Left lobe of liver (tissue), 2 donors: ENCODE measurements at regions not wholly inside any gene's neighbourhood (a gene's known extent, or its start where the extent isn't known, plus 50 kb on each side); places are given as distances from the start of the nearest gene placed in this dataset.
"Not testable (repeated sequence)": the region's sequence is repeated elsewhere in the genome, so short reads cannot be mapped to it uniquely, and the experiment has no call there.

Experiments used
- ATAC-seq: fragments of 200-7000 bp; cut with Tn5 transposase; one replicate; pipeline ENCODE4 v1.9.1; 2020; ENCODE audit warnings: mild to moderate bottlenecking, moderate library complexity
- DNase-seq: peaks from one replicate; pipeline ENCODE4 v3.0.0-alpha.2; 2020; ENCODE audit warnings: low spot score
- donor health status: DM: no; HTN: no; CAD: no; lungs with moderate emphysema.
- donor health status: DM: no; HTN: yes; CAD: no.

GRCh38 chr7:108810756-108811385 lies 241.2 kb downstream of the DNAJB9 start:
- no peak for DNase-seq
- no peak for ATAC-seq

GRCh38 chr7:108813251-108814014 lies 243.8 kb downstream of the DNAJB9 start:
- ATAC-seq (no peak), DNase-seq (no peak)

GRCh38 chr7:108815815-108816214 lies 246.1 kb downstream of the DNAJB9 start:
- DNase-seq (no peak), ATAC-seq (no peak)

- DNase-seq (no peak), ATAC-seq (no peak)
Observed at GRCh38 chr7:108818742-108819141, 249.1 kb downstream of the DNAJB9 start.

GRCh38 chr7:108824840-108825580 lies 255.3 kb downstream of the DNAJB9 start:
- DNase-seq (no peak), ATAC-seq (no peak)

DNA sequence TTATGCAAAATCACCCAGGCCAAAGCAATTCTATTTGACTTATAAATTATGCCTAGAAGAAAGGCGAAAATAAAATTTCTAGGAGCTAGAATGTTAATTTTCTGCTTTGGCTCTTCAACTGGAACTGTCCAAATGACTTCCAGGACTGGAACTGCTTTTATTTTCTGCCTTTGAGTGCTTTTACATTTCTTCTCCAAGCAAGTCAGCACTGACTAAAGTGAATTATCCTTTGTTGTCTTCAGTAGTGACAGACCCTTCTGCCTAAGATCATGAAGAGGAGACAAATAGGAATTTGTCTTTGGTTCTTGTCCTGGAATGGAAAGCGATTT lies 255.9 kb downstream of the DNAJB9 start:
- DNase-seq (no peak), ATAC-seq (no peak)

DNA sequence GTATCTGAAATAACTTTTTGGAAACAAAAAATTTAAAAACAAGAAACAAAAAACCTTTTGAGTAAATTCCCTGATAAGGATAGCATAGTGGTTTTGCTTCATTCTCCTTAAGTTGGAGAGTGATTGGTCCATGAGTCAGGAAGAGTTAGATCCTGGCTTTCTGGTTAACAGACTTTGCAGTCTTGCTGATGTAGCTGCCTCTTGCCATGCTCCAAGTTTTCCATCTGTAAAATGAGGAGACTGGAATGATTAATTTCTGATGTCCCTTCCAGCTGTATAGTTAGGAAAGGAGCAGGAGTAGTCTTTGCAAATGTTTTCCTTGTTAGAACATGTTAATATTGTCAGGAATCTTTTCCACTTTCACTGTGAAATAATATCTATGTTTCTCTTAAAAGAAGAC lies 266.6 kb downstream of the DNAJB9 start:
- DNase-seq: no peak
- ATAC-seq: no peak

DNA sequence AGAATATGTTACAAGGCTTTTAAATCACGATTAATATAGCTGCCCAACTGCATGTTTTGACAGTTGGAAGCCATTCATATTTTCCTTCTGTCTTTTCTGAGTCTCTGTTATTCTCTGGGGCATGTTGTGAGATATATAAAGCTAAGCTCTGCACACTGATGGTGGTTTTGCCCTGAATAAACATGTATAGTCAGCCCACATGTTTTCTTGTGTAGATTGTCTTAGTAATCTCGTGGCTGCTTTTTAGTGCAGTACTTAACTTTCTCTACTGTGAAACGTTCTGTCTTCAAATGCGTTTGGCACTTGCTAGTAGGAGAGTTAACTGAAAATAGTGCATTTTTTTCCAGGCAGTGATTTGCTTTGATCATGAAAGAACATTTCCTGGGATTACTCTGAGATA lies 268.5 kb downstream of the DNAJB9 start:
- ATAC-seq (no peak), DNase-seq (no peak)

- ATAC-seq: no peak
Observed at GRCh38 chr7:108839076-108839475, 269.4 kb downstream of the DNAJB9 start.

GRCh38 chr7:108845951-108846350 lies 276.3 kb downstream of the DNAJB9 start:
- ATAC-seq (no peak), DNase-seq (no peak)

More at GRCh38 chr7:108839076-108839475, 269.4 kb downstream of the DNAJB9 start:
- DNase-seq: no peak

DNA sequence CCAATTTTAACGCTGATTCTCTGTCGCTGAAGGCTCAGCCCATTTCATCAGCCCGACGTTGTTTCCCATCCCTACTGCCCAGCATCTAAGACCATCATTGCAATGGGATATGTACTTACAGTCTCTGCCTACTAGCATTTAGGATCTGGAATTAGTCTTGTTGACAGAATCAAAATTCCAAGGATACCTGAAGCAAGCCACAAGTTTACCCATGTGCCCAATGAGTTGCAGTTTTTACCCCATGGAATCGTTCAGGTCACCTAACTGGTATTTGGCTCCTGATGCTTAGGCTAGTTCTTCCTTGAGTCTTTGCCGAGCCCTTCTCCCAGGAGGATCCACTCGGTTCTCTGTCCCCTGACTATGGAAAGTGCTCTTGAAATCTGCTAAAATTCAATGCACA lies 276.8 kb downstream of the DNAJB9 start:
- no peak for ATAC-seq
- DNase-seq: no peak

DNA sequence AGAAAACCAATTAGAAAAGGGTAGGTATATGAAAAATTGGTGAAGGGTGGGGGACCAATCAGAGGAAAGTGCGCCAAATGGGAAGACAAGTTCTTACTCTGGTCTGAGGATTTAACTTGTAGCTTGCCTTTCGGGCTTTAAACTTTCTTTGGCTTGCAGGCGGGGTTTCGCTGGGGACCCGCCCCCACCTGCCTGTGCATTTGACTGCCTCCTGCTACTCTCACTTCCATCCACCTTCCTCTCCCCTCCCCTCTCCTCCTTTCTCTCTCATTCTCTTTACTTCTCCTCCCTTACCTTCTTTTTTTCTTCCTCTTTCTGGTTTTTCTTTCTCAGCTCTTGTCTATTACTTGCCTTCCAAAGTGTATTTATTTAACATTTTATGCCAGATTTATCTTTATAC lies 278.8 kb downstream of the DNAJB9 start:
- ATAC-seq: no peak
- no peak for DNase-seq

- ATAC-seq (no peak), DNase-seq (no peak)
Observed at GRCh38 chr7:108860615-108861014, 290.9 kb downstream of the DNAJB9 start.

- ATAC-seq (no peak), DNase-seq (no peak)
Observed at GRCh38 chr7:108861071-108861470, 291.4 kb downstream of the DNAJB9 start.

DNA sequence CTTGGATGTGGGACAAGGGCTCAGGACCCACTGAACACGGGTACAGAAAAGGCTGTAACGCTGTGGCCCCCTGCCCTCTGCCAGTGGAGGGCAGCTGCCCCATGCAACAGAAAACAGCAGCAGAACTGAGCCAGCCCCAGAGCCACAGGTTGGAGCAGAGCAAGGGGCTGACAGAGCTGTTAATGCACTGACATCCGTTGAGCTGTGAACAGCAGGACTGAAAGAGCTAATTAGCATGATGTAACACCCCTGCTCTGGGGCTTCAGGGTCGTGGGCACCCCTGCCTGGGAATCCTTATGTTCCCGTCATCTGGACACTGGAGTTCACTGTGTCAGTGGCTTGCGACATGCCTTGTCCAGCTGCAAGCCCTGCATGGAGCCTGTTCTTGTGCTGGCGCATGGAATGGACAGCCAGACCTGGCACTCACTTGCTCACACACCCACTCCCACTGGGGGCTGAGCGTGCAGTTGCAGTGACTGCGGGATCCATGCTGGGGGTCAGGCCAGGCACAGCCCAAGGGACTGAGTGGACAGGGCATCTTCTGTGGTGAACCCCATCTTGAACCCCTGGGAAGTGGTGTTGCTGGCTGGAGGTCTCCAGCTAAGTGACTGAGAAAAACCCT lies 293.7 kb downstream of the DNAJB9 start:
- no peak for ATAC-seq
- no peak for DNase-seq

GRCh38 chr7:108869070-108869469 lies 299.4 kb downstream of the DNAJB9 start:
- DNase-seq: no peak
- ATAC-seq: no peak

- DNase-seq: no peak
- no peak for ATAC-seq
Observed at GRCh38 chr7:108875139-108875538, 305.5 kb downstream of the DNAJB9 start.

GRCh38 chr7:108890862-108891261 lies 321.2 kb downstream of the DNAJB9 start:
- ATAC-seq (peak; percentile 94), DNase-seq (no peak)

DNA sequence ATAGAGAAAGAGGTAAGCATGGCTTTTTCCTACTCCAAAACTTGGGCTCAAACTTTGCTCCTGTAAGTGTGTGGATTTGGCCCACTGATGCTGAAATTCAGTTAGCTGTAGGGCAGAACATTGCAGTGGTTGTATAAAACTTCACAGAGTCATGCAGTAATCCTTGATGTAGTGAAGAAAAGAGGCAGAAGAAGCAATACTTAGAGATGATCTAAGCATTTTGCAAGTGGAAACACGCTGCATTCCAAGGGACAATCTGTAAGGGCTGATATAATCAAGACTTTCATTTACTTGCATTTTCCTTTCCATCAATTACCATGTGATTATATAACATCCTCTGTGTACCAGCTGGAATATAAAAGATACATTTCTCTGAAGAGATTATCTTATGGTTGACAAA lies 338.8 kb downstream of the DNAJB9 start:
- no peak for ATAC-seq

DNA sequence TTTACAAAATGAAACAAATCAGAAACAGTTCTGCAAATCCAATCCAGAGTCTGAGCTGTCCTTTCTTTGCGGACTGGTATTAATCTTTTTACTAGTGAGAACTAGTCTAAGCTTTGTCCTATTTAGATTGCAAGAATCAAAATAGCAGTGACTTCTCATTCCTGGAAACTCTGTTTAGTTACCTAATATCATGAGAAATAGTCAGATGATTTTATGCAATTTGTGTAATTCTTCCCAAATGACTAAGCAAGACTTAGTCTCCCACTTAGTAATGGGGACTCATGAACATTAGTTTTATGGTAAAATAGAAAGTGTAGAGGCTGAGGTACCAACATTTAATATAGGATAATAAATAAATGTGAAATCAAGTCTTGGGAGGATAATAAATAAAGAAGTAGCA lies 341.3 kb downstream of the DNAJB9 start:
- ATAC-seq: no peak
- no peak for DNase-seq

More for the DNA sequence above, 338.8 kb downstream of the DNAJB9 start:
- no peak for DNase-seq

GRCh38 chr7:108920490-108920889 lies 350.8 kb downstream of the DNAJB9 start:
- no peak for ATAC-seq
- DNase-seq: no peak

DNA sequence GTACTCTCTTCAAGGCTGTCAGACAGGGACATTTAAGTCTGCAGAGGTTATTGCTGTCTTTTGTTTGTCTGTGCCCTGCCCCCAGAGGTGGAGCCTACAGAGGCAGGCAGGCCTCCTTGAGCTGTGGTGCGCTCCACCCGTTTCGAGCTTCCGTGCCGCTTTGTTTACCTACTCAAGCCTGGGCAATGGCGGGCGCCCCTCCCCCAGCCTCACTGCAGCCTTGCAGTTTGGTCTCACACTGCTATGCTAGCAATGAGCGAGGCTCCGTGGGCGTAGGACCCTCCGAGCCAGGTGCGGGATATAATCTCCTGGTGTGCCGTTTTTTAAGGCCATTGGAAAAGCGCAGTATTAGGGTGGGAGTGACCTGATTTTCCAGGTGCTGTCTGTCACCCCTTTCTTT lies 373.4 kb downstream of the DNAJB9 start:
- not testable (repeated sequence) for ATAC-seq, DNase-seq
